IMR-90 (cell line): ENCODE measurements at regions not wholly inside any gene's neighbourhood (a gene's known extent, or its start where the extent isn't known, plus 50 kb on each side); places are given as distances from the start of the nearest gene placed in this dataset.

Experiments
- ATAC-seq: fragments of 200-7000 bp; cut with Tn5 transposase; 2 replicates; pipeline ENCODE4 v1.9.1; 2020; ENCODE audit warnings: low read depth, mild to moderate bottlenecking, moderate library complexity
- BruUV-seq: library from RNA; stranded (reverse); fragments of 400-500 nt; replicated peaks from 2 replicates; lab custom pipeline; 2021; lab: Mats Ljungman, UMichigan
- CTCF ChIA-PET: fragments of 300-600 bp; formaldehyde crosslinking; extraction: SDS; loops from one replicate; lab custom pipeline; 2021; ENCODE audit warnings: antibody characterized with exemption; lab: Yijun Ruan, JAX
- POLR2A ChIA-PET: fragments of 300-600 bp; sonication (Branson Sonifier 250); formaldehyde crosslinking; loops from one replicate; lab custom pipeline; 2022; ENCODE audit warnings: antibody characterized with exemption; ENCODE audit not compliant: unreplicated experiment; lab: Charles Lee
- DNase-seq: peaks from one replicate; pipeline ENCODE4 v3.0.0; 2013
- H2AFZ ChIP-seq: replicated peaks from 2 replicates; pipeline ENCODE3; 2013; ENCODE audit warnings: low read length, mild to moderate bottlenecking; ENCODE audit not compliant: poor library complexity
- H2AK5ac ChIP-seq: 2 replicates; pipeline ENCODE4 v1.6.1; 2013; ENCODE audit warnings: low read depth, low read length, inconsistent platforms
- H2AK9ac ChIP-seq: replicated peaks from 2 replicates; pipeline ENCODE3; 2013; ENCODE audit warnings: mild to moderate bottlenecking, low read depth, low read length, moderate library complexity; ENCODE audit not compliant: poor library complexity
- H2BK120ac ChIP-seq: 2 replicates; pipeline ENCODE4 v1.6.1; 2013; ENCODE audit warnings: low read depth, low read length, inconsistent platforms
- H2BK15ac ChIP-seq: 3 replicates; pipeline ENCODE4 v1.6.1; 2013; ENCODE audit warnings: low read depth, low read length, inconsistent platforms
- H2BK20ac ChIP-seq: 2 replicates; pipeline ENCODE4 v1.6.1; 2013; ENCODE audit warnings: low read depth, mild to moderate bottlenecking, inconsistent platforms, low read length, moderate library complexity
- H2BK5ac ChIP-seq: 2 replicates; pipeline ENCODE4 v1.6.1; 2013; ENCODE audit warnings: mild to moderate bottlenecking, low read depth, low read length, inconsistent platforms; ENCODE audit not compliant: poor library complexity, severe bottlenecking
- H3K14ac ChIP-seq: replicated peaks from 2 replicates; pipeline ENCODE4 v1.6.1; 2013; ENCODE audit warnings: low read depth, low read length, inconsistent platforms
- H3K18ac ChIP-seq: 2 replicates; pipeline ENCODE4 v1.6.1; 2013; ENCODE audit warnings: low read depth, low read length, control low read depth
- H3K23ac ChIP-seq: 2 replicates; pipeline ENCODE4 v1.6.1; 2013; ENCODE audit warnings: low read depth, low read length, inconsistent platforms
- H3K27ac ChIP-seq: 2 replicates; pipeline ENCODE4 v1.5.1; 2013; ENCODE audit warnings: mild to moderate bottlenecking, control low read depth, low read length; ENCODE audit not compliant: insufficient read depth
- H3K27me3 ChIP-seq: 2 replicates; pipeline ENCODE4 v1.6.1; 2013; ENCODE audit warnings: low read length; ENCODE audit not compliant: control insufficient read depth, insufficient read depth
- H3K36me3 ChIP-seq: 2 replicates; pipeline ENCODE4 v1.6.1; 2013; ENCODE audit warnings: low read length, mixed read lengths; ENCODE audit not compliant: control insufficient read depth, insufficient read depth
- H3K4ac ChIP-seq: 2 replicates; pipeline ENCODE4 v1.6.1; 2013; ENCODE audit warnings: low read depth, low read length, inconsistent platforms
- H3K4me1 ChIP-seq: 2 replicates; pipeline ENCODE4 v1.6.1; 2013; ENCODE audit warnings: low read length, mixed read lengths; ENCODE audit not compliant: control insufficient read depth, insufficient read depth
- H3K4me2 ChIP-seq: 2 replicates; pipeline ENCODE4 v1.6.1; 2013; ENCODE audit warnings: low read depth, mild to moderate bottlenecking, control low read depth, low read length, moderate library complexity
- H3K4me3 ChIP-seq: 2 replicates; pipeline ENCODE4 v1.5.1; 2013; ENCODE audit warnings: low read depth, mild to moderate bottlenecking, control low read depth, low read length, moderate library complexity; ENCODE audit not compliant: insufficient read depth
- H3K56ac ChIP-seq: 2 replicates; pipeline ENCODE4 v1.6.1; 2013; ENCODE audit warnings: low read length, inconsistent platforms; ENCODE audit not compliant: insufficient read depth; ENCODE audit errors: extremely low read depth
- H3K79me1 ChIP-seq, 2 experiments: 2 replicates each; pipeline ENCODE4 v1.6.1; 2013; ENCODE audit warnings: low read length in 2 of 2, inconsistent platforms in 1 of 2, low read depth in 1 of 2
- H3K9ac ChIP-seq: 2 replicates; pipeline ENCODE4 v1.6.1; 2013; ENCODE audit warnings: low read depth, low read length, control low read depth
- H3K9me1 ChIP-seq: 2 replicates; pipeline ENCODE4 v1.6.1; 2013; ENCODE audit warnings: low read length, inconsistent platforms; ENCODE audit not compliant: insufficient read depth
- H3K9me3 ChIP-seq: 2 replicates; pipeline ENCODE4 v1.6.1; 2013; ENCODE audit warnings: low read length; ENCODE audit not compliant: control insufficient read depth, insufficient read depth
- H4K20me1 ChIP-seq: 2 replicates; pipeline ENCODE4 v1.6.1; 2013; ENCODE audit warnings: low read length, inconsistent platforms; ENCODE audit not compliant: insufficient read depth
- H4K5ac ChIP-seq: 2 replicates; pipeline ENCODE4 v1.6.1; 2013; ENCODE audit warnings: mild to moderate bottlenecking, low read depth, low read length, control low read depth
- H4K8ac ChIP-seq, 2 experiments: 2 replicates each; pipeline ENCODE4 v1.6.1; 2013; ENCODE audit warnings: low read depth in 2 of 2, low read length in 2 of 2, control low read depth in 1 of 2, inconsistent platforms in 1 of 2
- H4K91ac ChIP-seq: 2 replicates; pipeline ENCODE4 v1.6.1; 2013; ENCODE audit warnings: low read depth, low read length, inconsistent platforms; ENCODE audit not compliant: insufficient read depth
- BHLHE40 ChIP-seq: fragments of 150-350 bp; IDR thresholded peaks from 2 replicates; pipeline ENCODE4 v1.6.1; 2016; ENCODE audit warnings: mild to moderate bottlenecking, low read depth, low read length
- CEBPB ChIP-seq: IDR thresholded peaks from 2 replicates; pipeline ENCODE4 v1.6.1; 2012; ENCODE audit warnings: low read depth, low read length, improper control_type of control experiment
- CHD1 ChIP-seq: IDR thresholded peaks from 2 replicates; pipeline ENCODE4 v1.6.1; 2012; ENCODE audit warnings: low read depth, low read length, improper control_type of control experiment
- CTCF ChIP-seq: conservative IDR thresholded peaks from 2 replicates; pipeline ENCODE4 v1.5.1; 2012; ENCODE audit warnings: mild to moderate bottlenecking, low read depth, low read length, improper control_type of control experiment
- ELK1 ChIP-seq: fragments of 150-350 bp; IDR thresholded peaks from 2 replicates; pipeline ENCODE4 v1.6.1; 2016; ENCODE audit warnings: low read depth, mild to moderate bottlenecking, low read length, moderate library complexity, borderline replicate concordance
- FOS ChIP-seq: fragments of 150-350 bp; IDR thresholded peaks from 2 replicates; pipeline ENCODE4 v1.6.1; 2016; ENCODE audit warnings: low read depth, low read length
- MAFK ChIP-seq: IDR thresholded peaks from 2 replicates; pipeline ENCODE4 v1.6.1; 2012; ENCODE audit warnings: low read depth, low read length, improper control_type of control experiment
- MAZ ChIP-seq: IDR thresholded peaks from 2 replicates; pipeline ENCODE4 v1.6.1; 2012; ENCODE audit warnings: low read depth, mild to moderate bottlenecking, low read length, improper control_type of control experiment, moderate library complexity, borderline replicate concordance
- MXI1 ChIP-seq: IDR thresholded peaks from 2 replicates; pipeline ENCODE4 v1.6.1; 2012; ENCODE audit warnings: low read depth, mild to moderate bottlenecking, low read length, moderate library complexity, borderline replicate concordance
- NFE2L2 ChIP-seq: fragments of 150-350 bp; IDR thresholded peaks from 2 replicates; pipeline ENCODE4 v1.6.1; 2016; ENCODE audit warnings: low read depth, mild to moderate bottlenecking, low read length
- POLR2A ChIP-seq: IDR thresholded peaks from 2 replicates; pipeline ENCODE4 v1.6.1; 2012; ENCODE audit warnings: mild to moderate bottlenecking, low read depth, low read length
- RAD21 ChIP-seq: IDR thresholded peaks from 2 replicates; pipeline ENCODE4 v1.6.1; 2012; ENCODE audit warnings: low read length, improper control_type of control experiment
- RCOR1 ChIP-seq: IDR thresholded peaks from 2 replicates; pipeline ENCODE4 v1.6.1; 2012; ENCODE audit warnings: mild to moderate bottlenecking, low read length, improper control_type of control experiment; ENCODE audit not compliant: insufficient replicate concordance
- RFX5 ChIP-seq: IDR thresholded peaks from 2 replicates; pipeline ENCODE4 v1.8.0; 2012; ENCODE audit warnings: low read depth, mild to moderate bottlenecking, low read length, moderate library complexity
- SMC3 ChIP-seq: fragments of 150-350 bp; IDR thresholded peaks from 2 replicates; pipeline ENCODE4 v1.6.1; 2016; ENCODE audit warnings: low read depth, mild to moderate bottlenecking, antibody characterized with exemption, low read length, moderate library complexity
- USF2 ChIP-seq: fragments of 150-350 bp; IDR thresholded peaks from 2 replicates; pipeline ENCODE4 v1.6.1; 2017; ENCODE audit warnings: mild to moderate bottlenecking, antibody characterized with exemption, low read length, low read depth
- WGBS, 2 experiments: methylation state at CpG; one replicate each; pipeline versions ENCODE4 v1.1.5 to v1.1.7; 2013; ENCODE audit warnings: missing lambda C conversion rate in 2 of 2; ENCODE audit not compliant: insufficient read length in 1 of 2; ENCODE audit errors: extremely low coverage in 2 of 2; 5-methylcytosine and 5-hydroxymethylcytosine counted together
- dilution Hi-C: fragments of 300-500 bp; cut with HindIII; formaldehyde crosslinking; loops from one replicate; pipeline ENCODE4 v1.14.3; 2018; ENCODE audit warnings: low sequenced_read_pairs; ENCODE audit not compliant: unreplicated experiment
- in situ Hi-C: fragments of 300-500 bp; cut with MboI; formaldehyde crosslinking; loops from 3 replicates; pipeline ENCODE4 v1.14.3; 2019; ENCODE audit warnings: low sequenced_read_pairs, inconsistent platforms, mixed read lengths
- intact Hi-C: fragments of 100-400 bp; cut with micrococcal nuclease; formaldehyde crosslinking; loops from 2 replicates; pipeline ENCODE4 v1.10.0; 2022

GRCh38 chr12:7591531-7591930 lies 74.2 kb downstream of the APOBEC1 start:
- H4K8ac ChIP-seq: no peak overlapping the region
- DNase-seq: no peak
- no peak overlapping the region for H3K14ac ChIP-seq
- H2BK5ac ChIP-seq: no peak overlapping the region
- H3K4me3 ChIP-seq: no peak overlapping the region
- H2AK5ac ChIP-seq: no peak overlapping the region
- H3K18ac ChIP-seq: no peak overlapping the region
- ATAC-seq: no peak
- no peak overlapping the region for H4K91ac ChIP-seq
- no peak overlapping the region for H3K4ac ChIP-seq
- BruUV-seq: no TSS peak
- intact Hi-C loops (no loop called here), in situ Hi-C loops (no loop called here), dilution Hi-C loops (no loop called here)
- 75% methylated on average over 2 of the region's 4 CpGs; no CpG with 5 or more reads in 1 of the 2 experiments for WGBS, 2 experiments
- H3K9me1 ChIP-seq: no peaks in the 10 kb centered on the region
- TF ChIP-seq MXI1 (no peak), USF2 (no peak), SMC3 (no peak), CTCF (no peak), CEBPB (no peak), MAZ (no peak), CHD1 (no peak), NFE2L2 (no peak), FOS (no peak), ELK1 (no peak), POLR2A (no peak), RAD21 (no peak), RCOR1 (no peak), MAFK (no peak), RFX5 (no peak), BHLHE40 (no peak)
- H4K20me1 ChIP-seq: no peaks in the 10 kb centered on the region
- H3K9me3 ChIP-seq: peaks cover 2% of the 10 kb centered on the region; the same call in 1 of the 2 replicates
- H4K5ac ChIP-seq: no peak overlapping the region
- H3K79me1 ChIP-seq: no peaks in the 10 kb centered on the region
- no peak overlapping the region for H3K23ac ChIP-seq
- no peak overlapping the region for H2BK120ac ChIP-seq
- H2AFZ ChIP-seq: no peak overlapping the region
- CTCF ChIA-PET: no interaction called here
- no peak overlapping the region for H2BK20ac ChIP-seq
- no peak overlapping the region for H2AK9ac ChIP-seq
- POLR2A ChIA-PET: no interaction called here
- no peak overlapping the region for H3K56ac ChIP-seq
- no peaks in the 10 kb centered on the region for H3K27me3 ChIP-seq
- H3K36me3 ChIP-seq: no peaks in the 10 kb centered on the region
- H3K4me1 ChIP-seq: no peaks in the 10 kb centered on the region
- H3K27ac ChIP-seq: no peak overlapping the region
- H2BK15ac ChIP-seq: no peak overlapping the region
- no peak overlapping the region for H3K9ac ChIP-seq
- H3K4me2 ChIP-seq: no peak overlapping the region
